Mucosa of descending colon (tissue), 3 donors: ENCODE measurements at regions not wholly inside any gene's neighbourhood (a gene's known extent, or its start where the extent isn't known, plus 50 kb on each side); places are given as distances from the start of the nearest gene placed in this dataset.

Experiments
- ATAC-seq: fragments of 200-7000 bp; cut with Tn5 transposase; one replicate; pipeline ENCODE4 v1.9.1; 2020; ENCODE audit warnings: mild to moderate bottlenecking, moderate library complexity
- DNase-seq, 3 donors: peaks; one replicate each; pipeline ENCODE4 v3.0.0-alpha.2; 2020
- H3K36me3 ChIP-seq: fragments of 200-600 bp; one replicate; pipeline ENCODE4 v1.8.0; 2021; ENCODE audit warnings: low read depth, mild to moderate bottlenecking
- H3K4me1 ChIP-seq: fragments of 200-600 bp; one replicate; pipeline ENCODE4 v1.8.0; 2021; ENCODE audit warnings: low read depth, mild to moderate bottlenecking
- H3K4me3 ChIP-seq: fragments of 200-600 bp; one replicate; pipeline ENCODE4 v1.8.0; 2021; ENCODE audit warnings: mild to moderate bottlenecking
- H3K9me3 ChIP-seq: fragments of 200-600 bp; one replicate; pipeline ENCODE4 v1.8.0; 2021; ENCODE audit warnings: mild to moderate bottlenecking
- intact Hi-C, 2 donors: fragments of 100-400 bp; cut with DNase I in 1 of 2; cut with micrococcal nuclease in 1 of 2; formaldehyde crosslinking; loops; one replicate each; pipeline versions ENCODE4 v1.11.0 to v1.11.1; 2022; cut with DNase I, micrococcal nuclease
- TF ChIP-seq, protein P1 (sequence below): fragments of 200-600 bp; IDR thresholded peaks from one replicate; pipeline ENCODE4 v1.8.0; 2022; ENCODE audit warnings: antibody characterized with exemption, mild to moderate bottlenecking
- donor health status: DM: no; HTN: no; CAD: no; lungs with moderate emphysema.
- donor health status: DM: no; HTN: no; CAD: no.
- donor health status: DM: no; HTN: yes; CAD: no.

DNA sequence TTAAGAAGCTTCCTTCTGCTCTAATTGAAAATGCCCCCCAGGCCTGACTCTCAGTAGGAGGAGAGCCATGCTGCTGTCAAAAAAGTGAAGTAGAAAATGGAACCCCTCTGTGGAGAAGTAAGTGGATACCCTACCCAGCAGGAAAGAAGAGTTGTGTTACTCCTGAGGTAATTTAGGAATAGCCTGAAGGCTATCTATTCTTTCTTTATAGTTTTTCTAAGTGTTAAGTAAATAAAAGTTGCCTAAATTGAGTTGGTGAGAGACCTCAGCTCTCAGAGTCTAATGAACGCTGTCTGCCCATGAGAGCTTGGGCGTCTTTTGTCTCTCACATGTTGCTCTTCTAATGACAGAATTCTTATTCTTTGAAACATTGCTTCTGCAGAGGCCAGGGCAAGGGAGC is 116.2 kb downstream of the NSUN3 start:
- no peaks in the 10 kb centered on the region for H3K4me1 ChIP-seq
- TF ChIP-seq, protein P1, sequence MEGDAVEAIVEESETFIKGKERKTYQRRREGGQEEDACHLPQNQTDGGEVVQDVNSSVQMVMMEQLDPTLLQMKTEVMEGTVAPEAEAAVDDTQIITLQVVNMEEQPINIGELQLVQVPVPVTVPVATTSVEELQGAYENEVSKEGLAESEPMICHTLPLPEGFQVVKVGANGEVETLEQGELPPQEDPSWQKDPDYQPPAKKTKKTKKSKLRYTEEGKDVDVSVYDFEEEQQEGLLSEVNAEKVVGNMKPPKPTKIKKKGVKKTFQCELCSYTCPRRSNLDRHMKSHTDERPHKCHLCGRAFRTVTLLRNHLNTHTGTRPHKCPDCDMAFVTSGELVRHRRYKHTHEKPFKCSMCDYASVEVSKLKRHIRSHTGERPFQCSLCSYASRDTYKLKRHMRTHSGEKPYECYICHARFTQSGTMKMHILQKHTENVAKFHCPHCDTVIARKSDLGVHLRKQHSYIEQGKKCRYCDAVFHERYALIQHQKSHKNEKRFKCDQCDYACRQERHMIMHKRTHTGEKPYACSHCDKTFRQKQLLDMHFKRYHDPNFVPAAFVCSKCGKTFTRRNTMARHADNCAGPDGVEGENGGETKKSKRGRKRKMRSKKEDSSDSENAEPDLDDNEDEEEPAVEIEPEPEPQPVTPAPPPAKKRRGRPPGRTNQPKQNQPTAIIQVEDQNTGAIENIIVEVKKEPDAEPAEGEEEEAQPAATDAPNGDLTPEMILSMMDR, result no peak
- no peak overlapping the region for H3K4me3 ChIP-seq
- intact Hi-C loops, result no loop called here
- ATAC-seq, result no peak
- H3K9me3 ChIP-seq, result no peaks in the 10 kb centered on the region
- DNase-seq, result no peak
- H3K36me3 ChIP-seq, result no peaks in the 10 kb centered on the region

DNA sequence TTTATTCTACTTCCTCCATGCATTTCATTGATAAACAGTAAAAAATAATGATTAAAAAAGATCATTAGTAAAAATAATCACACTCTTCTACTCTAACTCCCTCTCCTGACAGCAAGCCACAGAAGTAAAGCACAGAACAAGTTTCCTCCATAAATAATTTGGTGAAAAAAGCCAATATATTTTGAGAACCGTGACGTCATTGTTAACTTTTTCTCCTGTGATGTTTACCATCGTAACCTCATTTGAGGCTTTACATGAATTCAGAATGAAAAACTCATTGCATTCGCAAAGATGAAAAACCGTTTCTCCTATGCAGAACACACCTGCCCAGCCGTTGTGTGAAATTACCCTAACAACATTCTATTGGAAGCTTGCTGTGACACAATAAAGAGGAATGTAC is 120.7 kb downstream of the NSUN3 start:
- intact Hi-C loops, result no loop called here
- H3K4me1 ChIP-seq, result no peaks in the 10 kb centered on the region
- DNase-seq (no peak), ATAC-seq (no peak)
- TF ChIP-seq, protein P1, result no peak
- H3K4me3 ChIP-seq, result no peak overlapping the region
- H3K36me3 ChIP-seq, result no peaks in the 10 kb centered on the region
- no peaks in the 10 kb centered on the region for H3K9me3 ChIP-seq

DNA sequence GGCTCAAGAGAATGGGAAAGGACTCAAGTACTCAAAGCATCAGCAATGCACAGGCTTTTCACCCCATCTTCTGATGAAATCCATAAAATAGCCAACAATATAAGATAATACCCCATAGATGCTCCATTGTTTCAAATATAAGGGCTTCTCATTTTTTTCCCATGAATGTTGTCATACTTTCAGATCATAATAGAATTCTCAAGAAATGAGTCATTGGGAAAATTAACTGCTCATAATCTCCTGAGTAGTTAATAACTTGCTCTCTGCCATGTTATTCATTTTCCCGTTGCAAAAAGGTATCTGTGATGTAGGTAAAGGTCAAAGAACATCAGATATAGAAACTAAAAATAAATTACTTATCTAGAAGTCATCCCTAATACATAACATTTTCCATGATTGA is 121.9 kb downstream of the NSUN3 start:
- ATAC-seq, result no peak
- intact Hi-C loops, result no loop called here
- no peaks in the 10 kb centered on the region for H3K4me1 ChIP-seq
- no peaks in the 10 kb centered on the region for H3K36me3 ChIP-seq
- no peak for DNase-seq
- TF ChIP-seq, protein P1, result no peak
- H3K4me3 ChIP-seq, result no peak overlapping the region
- H3K9me3 ChIP-seq, result no peaks in the 10 kb centered on the region

DNA sequence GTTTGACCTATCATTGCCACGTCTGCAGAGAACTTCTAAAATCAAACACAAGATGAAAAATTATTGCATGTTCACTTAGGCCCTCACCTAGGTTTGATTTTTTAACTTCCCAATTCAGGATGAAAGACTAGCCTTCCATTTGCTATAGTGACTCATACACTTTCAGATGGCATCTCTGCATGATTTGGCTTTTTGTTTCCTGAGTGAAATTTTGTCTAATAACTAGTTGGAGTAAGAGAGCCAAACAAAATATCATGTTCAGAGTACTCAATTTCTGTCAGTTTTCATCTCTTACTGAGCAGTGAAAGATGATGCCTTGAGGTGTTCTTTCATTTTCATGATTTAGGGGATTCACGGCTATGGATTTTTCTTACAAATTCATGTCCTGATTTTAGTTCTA is 122.9 kb downstream of the NSUN3 start:
- Histone ChIP-seq H3K9me3 (no peaks in the 10 kb centered on the region), H3K36me3 (no peaks in the 10 kb centered on the region), H3K4me3 (no peak overlapping the region), H3K4me1 (no peaks in the 10 kb centered on the region)
- TF ChIP-seq, protein P1, result no peak
- intact Hi-C loops, result no loop called here
- DNase-seq (no peak), ATAC-seq (no peak)

DNA sequence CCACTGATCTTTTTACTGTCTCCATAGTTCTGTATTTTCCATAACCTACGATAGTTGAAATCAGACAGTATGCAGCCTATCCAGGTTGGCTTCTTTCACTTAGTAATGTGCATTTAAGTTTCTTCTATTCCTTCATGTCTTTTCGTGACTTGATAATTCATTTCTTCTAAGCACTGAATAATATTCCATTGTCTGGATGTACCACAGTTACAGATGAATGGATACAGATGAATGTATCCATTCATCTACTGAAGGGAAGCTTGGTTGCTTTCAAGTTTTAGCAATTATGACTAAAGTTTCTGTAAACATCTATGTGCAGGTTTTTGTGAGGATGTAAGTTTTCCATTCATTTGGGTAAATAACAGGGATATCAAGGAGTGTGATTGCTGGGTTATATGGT is 124.8 kb downstream of the NSUN3 start:
- ATAC-seq (no peak), DNase-seq (no peak)
- Histone ChIP-seq H3K36me3 (no peaks in the 10 kb centered on the region), H3K4me1 (no peaks in the 10 kb centered on the region), H3K9me3 (no peaks in the 10 kb centered on the region), H3K4me3 (no peak overlapping the region)
- TF ChIP-seq, protein P1, result no peak
- intact Hi-C loops, result no loop called here

DNA sequence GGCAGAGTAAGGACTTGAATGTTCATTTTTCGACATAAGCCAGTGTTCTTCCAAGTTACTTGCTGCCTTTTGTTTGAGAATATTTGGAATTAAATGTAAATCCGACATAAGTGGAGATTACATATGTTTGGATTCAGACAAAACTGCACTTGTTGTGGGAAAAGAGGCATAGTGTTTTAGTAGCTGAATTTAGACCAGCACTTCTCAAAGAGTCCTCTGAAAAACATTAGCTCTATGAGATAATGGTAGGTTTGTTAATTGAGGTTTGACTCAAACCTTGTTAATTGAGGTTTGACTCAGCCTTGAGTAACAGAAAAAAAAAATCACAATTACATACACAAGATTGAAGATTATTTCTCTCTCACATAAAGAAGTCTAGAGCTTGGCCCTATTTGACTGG is 132.5 kb downstream of the NSUN3 start:
- TF ChIP-seq, protein P1, result no peak
- Histone ChIP-seq H3K4me3 (no peak overlapping the region), H3K36me3 (no peaks in the 10 kb centered on the region), H3K9me3 (no peaks in the 10 kb centered on the region), H3K4me1 (no peaks in the 10 kb centered on the region)
- DNase-seq (no peak), ATAC-seq (no peak)
- intact Hi-C loops, result no loop called here
